T47D (cell line): ENCODE measurements at regions not wholly inside any gene's neighbourhood (a gene's known extent, or its start where the extent isn't known, plus 50 kb on each side); places are given as distances from the start of the nearest gene placed in this dataset.

ENCODE experiments used
- DNase-seq, 2 experiments: peaks; one replicate each; pipeline versions ENCODE4 v3.0.0 to v3.0.0-alpha.2; 2011 to 2012; ENCODE audit warnings: low read depth in 1 of 2, low spot score in 1 of 2
- JUND ChIP-seq: IDR thresholded peaks from 2 replicates; pipeline ENCODE4 v1.6.1; 2012; ENCODE audit warnings: low read depth
- in situ Hi-C: cut with HindIII; loops from 2 replicates; pipeline ENCODE4 v1.10.0; 2016; ENCODE audit warnings: low sequenced_read_pairs, low pct_unique_long_range_greater_than_20kb

- no peak for TF ChIP-seq JUND
- no peak for DNase-seq
- in situ Hi-C loops = no loop called here
Measured at GRCh38 chr3:117286488-117286887, 576.9 kb downstream of the TUSC7 start.

- no peak for DNase-seq
- TF ChIP-seq JUND = no peak
- in situ Hi-C loops = no loop called here
Measured at GRCh38 chr3:117287602-117288001, 578.0 kb downstream of the TUSC7 start.

- DNase-seq = no peak
- no peak for TF ChIP-seq JUND
- in situ Hi-C loops = no loop called here
Measured at GRCh38 chr3:117291476-117291875, 581.9 kb downstream of the TUSC7 start.

- no peak for TF ChIP-seq JUND
- in situ Hi-C loops = no loop called here
Measured at GRCh38 chr3:117297065-117297464, 587.5 kb downstream of the TUSC7 start.

GRCh38 chr3:117297541-117297940, 588.0 kb downstream of the TUSC7 start:
- in situ Hi-C loops = no loop called here
- no peak for TF ChIP-seq JUND
- DNase-seq = no peak

More at GRCh38 chr3:117297065-117297464, 587.5 kb downstream of the TUSC7 start:
- DNase-seq = no peak

GRCh38 chr3:117298273-117298672, 588.7 kb downstream of the TUSC7 start:
- in situ Hi-C loops = no loop called here
- DNase-seq = no peak
- TF ChIP-seq JUND = no peak

- TF ChIP-seq JUND = no peak
- in situ Hi-C loops = no loop called here
- no peak for DNase-seq
Measured at GRCh38 chr3:117302428-117302827, 592.8 kb downstream of the TUSC7 start.

- in situ Hi-C loops = no loop called here
- DNase-seq = no peak
- no peak for TF ChIP-seq JUND
Measured at GRCh38 chr3:117303443-117303842, 593.9 kb downstream of the TUSC7 start.

GRCh38 chr3:117304681-117305080, 595.1 kb downstream of the TUSC7 start:
- in situ Hi-C loops = no loop called here
- DNase-seq = no peak
- TF ChIP-seq JUND = no peak

- no peak for TF ChIP-seq JUND
- no peak for DNase-seq
- in situ Hi-C loops = no loop called here
Measured at GRCh38 chr3:117305681-117306080, 596.1 kb downstream of the TUSC7 start.

GRCh38 chr3:117306299-117306698, 596.7 kb downstream of the TUSC7 start:
- TF ChIP-seq JUND = no peak
- in situ Hi-C loops = no loop called here
- no peak for DNase-seq

GRCh38 chr3:117308353-117308752, 598.8 kb downstream of the TUSC7 start:
- DNase-seq = no peak
- in situ Hi-C loops = no loop called here
- TF ChIP-seq JUND = no peak

- no peak for DNase-seq
- TF ChIP-seq JUND = no peak
- in situ Hi-C loops = no loop called here
Measured at GRCh38 chr3:117308756-117309155, 599.2 kb downstream of the TUSC7 start.

GRCh38 chr3:117310536-117310935, 601.0 kb downstream of the TUSC7 start:
- TF ChIP-seq JUND = no peak
- in situ Hi-C loops = no loop called here
- DNase-seq = no peak
